KBM-7 (cell line): ENCODE measurements at regions not wholly inside any gene's neighbourhood (a gene's known extent, or its start where the extent isn't known, plus 50 kb on each side); places are given as distances from the start of the nearest gene placed in this dataset.

Experiments
- DNase-seq: peaks from one replicate; pipeline ENCODE4 v3.0.0-alpha.2; 2015
- in situ Hi-C: fragments of 300-500 bp; cut with MboI; formaldehyde crosslinking; loops from 2 replicates; pipeline ENCODE4 v1.14.3; 2020; ENCODE audit warnings: low sequenced_read_pairs, low pct_unique_long_range_greater_than_20kb, mixed read lengths

DNA sequence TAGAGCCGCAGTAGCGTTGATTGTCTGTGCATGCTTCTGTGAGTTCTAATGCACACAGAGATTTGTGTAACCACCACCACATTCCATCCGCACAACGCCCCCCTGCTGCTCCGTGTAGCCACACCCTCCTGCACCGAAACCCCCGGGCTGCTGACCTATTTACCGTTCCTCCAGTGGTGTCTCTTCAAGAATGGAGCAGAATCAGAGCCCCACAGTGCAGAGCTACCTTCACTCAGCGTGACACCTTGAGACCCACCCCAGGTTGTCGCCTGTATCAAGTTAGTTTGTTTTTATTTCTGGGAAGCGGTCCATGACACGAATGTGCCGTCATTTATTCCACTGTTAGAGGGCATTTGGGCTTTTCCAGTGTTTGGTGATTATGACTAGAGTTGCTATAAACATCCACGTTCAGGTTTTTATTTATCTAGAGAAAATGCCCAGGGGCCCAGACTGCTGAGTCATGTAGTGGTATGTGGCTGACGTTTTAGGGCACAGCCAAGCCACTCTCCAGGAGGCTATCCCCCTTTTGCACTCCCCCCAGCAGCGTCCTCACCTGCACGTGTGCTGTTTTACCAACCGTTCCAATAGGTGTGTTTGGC, 266.8 kb downstream of the NDUFA10 start:
- in situ Hi-C loops = no loop called here
- no peak for DNase-seq

GRCh38 chr2:239756790-239757760, 268.1 kb downstream of the NDUFA10 start:
- in situ Hi-C loops = no loop called here
- DNase-seq = peak; percentile 5

DNA sequence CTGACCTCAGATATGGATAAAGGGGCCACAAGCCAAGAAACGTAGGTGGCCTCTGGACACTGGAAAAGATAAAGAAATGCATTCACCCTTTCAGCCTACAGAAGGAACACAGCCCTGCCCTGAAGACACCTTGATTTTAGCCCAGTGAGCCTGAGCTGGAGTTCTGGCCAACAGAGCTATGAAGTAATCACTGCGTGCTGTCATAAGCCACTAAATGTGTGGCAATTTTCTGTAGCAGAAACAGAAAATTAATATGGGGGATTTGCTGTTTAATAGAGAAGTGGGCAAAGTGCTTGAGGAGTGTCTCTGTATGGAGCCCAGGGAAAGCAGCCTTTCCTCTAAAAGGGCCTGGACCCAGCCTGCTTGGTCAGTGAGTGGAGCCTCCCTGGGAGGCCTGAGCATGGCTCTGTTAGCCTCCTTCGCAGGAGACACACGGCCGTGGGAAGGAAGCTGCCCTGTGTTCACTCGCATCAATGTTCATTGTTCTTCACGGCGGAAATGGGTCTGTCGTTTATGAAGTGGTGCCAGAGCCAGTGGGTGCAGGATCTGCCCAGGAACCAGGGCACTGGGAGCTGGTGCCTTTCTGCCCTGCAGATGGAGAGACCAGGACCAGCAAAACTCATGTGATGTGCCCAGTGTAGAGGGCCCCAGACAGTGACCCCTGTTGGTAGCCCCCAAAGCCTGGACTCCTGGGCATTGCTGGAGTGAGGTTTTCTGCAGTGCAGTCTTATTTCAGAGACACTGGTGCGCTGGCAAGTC, 268.9 kb downstream of the NDUFA10 start:
- in situ Hi-C loops = no loop called here
- no peak for DNase-seq

GRCh38 chr2:239753401-239753837, 271.7 kb downstream of the NDUFA10 start:
- in situ Hi-C loops = no loop called here
- no peak for DNase-seq

DNA sequence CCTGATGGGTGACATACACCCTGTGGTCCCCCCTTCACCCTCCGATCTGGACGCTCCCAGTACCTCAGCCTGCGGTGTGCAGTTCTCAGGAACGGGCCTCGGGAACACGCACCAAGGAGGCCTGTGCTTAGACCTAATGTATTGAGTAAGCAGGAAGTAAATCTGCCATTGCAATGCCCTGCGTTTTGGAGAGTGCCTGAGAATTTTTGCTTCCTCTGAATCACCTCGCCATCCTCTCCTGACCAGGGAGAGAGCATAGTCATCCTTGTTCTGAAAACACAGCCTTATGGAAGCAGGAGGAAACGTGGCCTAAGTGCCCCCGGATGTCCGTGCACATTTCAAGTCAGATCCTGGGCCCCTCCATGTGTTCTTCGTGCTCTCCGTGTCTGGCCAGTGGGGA, 272.2 kb downstream of the NDUFA10 start:
- DNase-seq = no peak
- in situ Hi-C loops = no loop called here

GRCh38 chr2:239751679-239752355, 273.3 kb downstream of the NDUFA10 start:
- no peak for DNase-seq
- in situ Hi-C loops = no loop called here

DNA sequence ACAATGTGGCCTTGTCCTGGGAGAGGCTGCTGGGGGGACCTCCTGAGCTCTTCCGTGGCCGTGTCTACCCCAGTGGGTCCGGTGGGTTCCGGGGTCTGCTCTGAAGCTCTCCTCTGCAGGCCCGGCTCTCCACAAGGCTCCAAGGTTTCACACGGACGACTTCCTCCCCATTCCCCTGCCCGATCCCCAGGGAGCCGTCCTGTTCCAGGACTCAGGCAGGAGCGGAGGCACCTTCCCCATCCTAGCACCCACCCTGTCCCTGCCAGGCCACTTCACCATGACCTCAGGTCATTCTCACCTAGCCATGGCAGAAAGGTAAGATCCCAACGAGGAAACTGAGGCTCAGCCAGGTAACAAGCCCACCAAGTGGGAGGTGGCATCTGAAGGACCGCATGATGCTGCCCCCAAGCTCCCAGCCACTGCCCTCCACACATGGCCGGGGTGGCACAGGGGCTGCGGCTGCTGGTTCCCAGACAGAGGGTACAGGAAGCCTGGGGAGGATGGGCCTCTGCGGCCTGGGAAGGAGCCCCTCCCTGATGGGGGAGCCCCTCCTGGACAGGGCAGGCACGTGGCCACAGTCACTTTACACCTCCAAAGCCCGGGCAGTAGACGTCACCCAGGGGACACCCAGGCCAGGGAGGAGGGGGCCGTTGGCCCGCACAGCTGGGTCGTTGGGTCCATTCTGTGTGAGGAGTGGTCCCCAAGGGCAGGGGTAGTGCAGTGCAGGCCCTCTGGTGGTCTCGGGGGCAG, 274.0 kb downstream of the NDUFA10 start:
- in situ Hi-C loops = no loop called here

DNA sequence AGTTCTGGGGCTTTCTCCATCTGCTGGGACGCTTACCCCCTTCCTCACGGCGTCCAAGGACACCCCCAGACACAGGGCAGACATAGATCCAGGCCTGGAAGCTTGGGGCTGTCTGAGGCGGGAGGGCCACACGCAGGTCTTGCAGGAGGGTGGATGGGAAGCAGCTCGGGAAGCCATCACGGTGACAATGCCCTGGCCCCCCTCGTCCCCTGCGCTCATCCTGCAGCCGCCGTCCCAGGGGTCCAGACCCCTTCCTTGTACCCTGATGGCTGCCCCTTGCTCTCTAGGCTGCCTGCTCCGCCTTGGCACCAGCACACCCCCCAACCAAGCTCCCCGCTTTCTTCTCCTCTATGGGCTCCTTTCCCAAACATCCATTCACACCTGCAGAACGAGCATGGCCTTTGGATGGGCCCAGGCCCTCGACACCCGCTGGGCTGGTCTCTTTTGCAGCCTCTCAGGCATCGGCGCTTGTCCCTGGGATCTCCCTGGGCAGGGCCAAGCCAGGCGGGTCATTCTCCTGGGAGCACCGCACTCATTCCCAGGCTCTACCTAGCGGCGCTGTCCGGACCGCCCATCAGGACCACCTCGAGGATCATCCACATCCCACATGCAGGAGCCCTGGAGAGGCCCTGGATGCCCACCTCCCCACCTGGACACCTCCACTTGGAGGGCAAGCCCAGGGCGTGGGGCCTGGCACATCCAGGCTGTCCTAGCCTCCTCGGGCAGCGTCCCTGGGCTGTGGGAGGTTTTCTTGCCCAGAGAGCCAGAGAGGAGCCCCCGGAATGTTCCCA, 274.9 kb downstream of the NDUFA10 start:
- no peak for DNase-seq
- in situ Hi-C loops = no loop called here

More for the DNA sequence above, 274.0 kb downstream of the NDUFA10 start:
- no peak for DNase-seq

DNA sequence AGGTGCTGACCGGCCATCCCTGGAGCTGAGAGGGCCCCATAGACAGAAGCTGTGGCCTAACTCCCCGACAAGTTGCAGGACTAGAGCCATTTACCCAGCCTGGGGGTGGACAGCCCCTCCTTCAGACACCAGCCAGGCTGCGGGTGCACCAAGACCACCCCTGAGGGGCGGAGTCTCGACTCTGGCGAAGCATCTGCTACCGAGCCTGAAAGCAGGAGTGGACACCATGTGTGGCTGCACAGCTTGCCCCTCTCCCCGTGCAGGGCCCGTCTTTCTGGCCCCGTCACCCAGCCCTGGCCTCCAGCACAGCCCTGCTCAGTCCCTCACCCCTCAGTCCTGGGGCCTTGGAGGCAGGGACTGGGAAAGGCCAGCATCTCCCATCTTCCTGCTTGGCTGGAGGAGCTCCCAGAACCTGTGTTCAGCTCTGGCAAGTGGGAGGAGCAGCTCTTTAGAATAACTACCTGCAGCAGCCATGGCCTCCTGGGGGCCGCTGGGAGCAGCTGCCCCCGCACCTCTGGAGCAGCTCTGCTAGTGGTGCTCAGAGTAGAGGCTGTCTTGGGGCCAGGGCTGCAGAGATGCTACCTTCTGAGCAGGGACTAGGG, 275.8 kb downstream of the NDUFA10 start:
- no peak for DNase-seq
- in situ Hi-C loops = no loop called here

- in situ Hi-C loops = no loop called here
Measured at GRCh38 chr2:239748811-239749210, 276.3 kb downstream of the NDUFA10 start.

GRCh38 chr2:239747771-239748170, 277.4 kb downstream of the NDUFA10 start:
- DNase-seq = no peak
- in situ Hi-C loops = no loop called here

More at GRCh38 chr2:239748811-239749210, 276.3 kb downstream of the NDUFA10 start:
- DNase-seq = no peak

DNA sequence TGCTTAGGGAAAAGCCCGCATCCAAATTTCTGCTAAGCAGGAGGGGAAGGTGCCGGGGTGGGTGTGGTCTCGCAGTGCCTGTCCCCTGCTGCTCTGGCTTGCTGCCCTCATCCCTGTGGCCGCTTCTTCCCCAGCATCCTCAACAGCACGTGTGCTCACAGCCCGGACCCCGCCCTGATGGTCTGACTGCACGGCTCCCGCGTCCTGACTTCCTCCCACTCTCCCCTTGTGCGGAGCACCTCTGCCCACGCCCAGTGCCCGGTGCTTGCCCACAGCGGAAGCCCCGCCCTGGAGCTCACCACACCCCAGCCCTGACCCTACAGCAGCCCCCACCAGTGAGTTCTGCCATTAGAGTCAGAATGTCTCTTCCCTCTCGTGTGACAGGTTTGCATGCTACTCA, 277.9 kb downstream of the NDUFA10 start:
- DNase-seq = no peak
- in situ Hi-C loops = no loop called here

- in situ Hi-C loops = no loop called here
- no peak for DNase-seq
Measured at GRCh38 chr2:239746559-239747246, 278.4 kb downstream of the NDUFA10 start.

GRCh38 chr2:239745386-239746227, 279.5 kb downstream of the NDUFA10 start:
- DNase-seq = no peak
- in situ Hi-C loops = no loop called here

DNA sequence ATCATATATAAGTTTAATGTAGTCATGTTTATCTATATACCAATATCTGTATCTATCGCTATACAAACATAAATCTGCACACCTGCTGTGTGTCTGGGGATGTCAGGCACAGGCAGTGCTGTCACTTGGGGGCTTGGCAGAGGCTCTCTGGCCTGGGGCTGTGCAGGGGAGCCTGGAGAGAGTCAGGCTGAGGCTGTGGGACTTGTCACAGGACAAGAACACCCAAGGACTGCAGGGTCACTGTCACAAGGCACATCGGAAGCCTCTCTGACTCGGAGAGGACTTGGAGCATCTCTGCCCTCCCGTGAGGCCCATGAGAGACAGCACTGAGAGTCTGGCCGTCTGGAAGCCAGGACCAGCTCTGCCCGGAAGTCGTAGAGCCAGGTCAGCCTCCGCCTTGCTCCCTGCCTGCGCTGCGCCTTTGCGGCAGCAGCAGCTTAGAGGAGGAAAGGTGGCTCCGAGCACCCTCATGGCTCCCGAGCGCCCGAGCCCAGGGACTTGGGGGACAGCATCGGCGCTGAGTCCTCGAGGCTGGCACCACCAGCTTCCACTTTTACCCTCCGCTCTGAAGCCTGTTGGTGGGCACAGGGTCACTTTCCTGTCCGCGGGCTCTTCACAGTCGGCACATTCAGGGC, 280.3 kb downstream of the NDUFA10 start:
- in situ Hi-C loops = no loop called here
- DNase-seq = no peak

DNA sequence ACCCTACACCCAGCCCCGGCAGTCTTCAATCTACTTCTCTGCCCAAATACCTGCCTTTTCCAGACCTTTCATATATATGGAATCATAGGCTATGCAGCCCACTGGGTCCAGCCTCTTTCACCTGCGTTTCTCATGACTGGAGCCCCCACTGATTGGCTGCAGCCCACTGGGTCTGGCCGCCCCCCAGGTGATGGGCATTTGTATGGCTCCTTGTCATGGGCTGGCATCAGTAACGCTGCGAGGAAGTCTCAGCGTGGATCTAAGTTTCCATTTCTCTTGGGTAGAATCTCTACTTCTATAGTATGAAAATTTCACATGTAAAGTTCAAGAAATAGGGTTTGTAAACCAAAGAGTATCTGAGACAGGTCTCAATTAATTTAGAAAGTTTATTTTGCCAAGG, 281.9 kb downstream of the NDUFA10 start:
- in situ Hi-C loops = no loop called here
- no peak for DNase-seq
